ENCODE measurements at regions not wholly inside any gene's neighbourhood (a gene's known extent, or its start where the extent isn't known, plus 50 kb on each side); places are given as distances from the start of the nearest gene placed in this dataset.

DNA sequence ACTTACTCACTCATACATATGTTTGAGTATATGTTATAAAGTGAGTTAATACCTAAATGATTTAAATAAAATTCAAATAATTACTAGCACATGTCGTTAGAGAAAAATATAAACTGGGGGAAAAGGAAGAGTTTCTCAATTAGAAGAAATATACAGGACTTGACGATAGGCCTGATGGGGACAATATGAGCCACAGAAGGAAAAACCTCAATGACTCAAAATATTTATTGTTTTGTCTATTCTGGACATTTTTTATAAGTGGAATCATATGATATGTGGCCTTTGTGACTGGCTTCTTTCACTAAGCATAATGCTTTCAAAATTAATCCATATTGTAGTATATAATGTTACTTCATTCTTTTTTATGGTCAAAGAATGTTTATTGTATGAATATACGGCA is 339.2 kb upstream of the PMFBP1 start:
- H3K4me3 ChIP-seq (ENCODE audit: low read depth, low read length): no peak overlapping the region
- TF ChIP-seq, protein P1, sequence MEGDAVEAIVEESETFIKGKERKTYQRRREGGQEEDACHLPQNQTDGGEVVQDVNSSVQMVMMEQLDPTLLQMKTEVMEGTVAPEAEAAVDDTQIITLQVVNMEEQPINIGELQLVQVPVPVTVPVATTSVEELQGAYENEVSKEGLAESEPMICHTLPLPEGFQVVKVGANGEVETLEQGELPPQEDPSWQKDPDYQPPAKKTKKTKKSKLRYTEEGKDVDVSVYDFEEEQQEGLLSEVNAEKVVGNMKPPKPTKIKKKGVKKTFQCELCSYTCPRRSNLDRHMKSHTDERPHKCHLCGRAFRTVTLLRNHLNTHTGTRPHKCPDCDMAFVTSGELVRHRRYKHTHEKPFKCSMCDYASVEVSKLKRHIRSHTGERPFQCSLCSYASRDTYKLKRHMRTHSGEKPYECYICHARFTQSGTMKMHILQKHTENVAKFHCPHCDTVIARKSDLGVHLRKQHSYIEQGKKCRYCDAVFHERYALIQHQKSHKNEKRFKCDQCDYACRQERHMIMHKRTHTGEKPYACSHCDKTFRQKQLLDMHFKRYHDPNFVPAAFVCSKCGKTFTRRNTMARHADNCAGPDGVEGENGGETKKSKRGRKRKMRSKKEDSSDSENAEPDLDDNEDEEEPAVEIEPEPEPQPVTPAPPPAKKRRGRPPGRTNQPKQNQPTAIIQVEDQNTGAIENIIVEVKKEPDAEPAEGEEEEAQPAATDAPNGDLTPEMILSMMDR (IDR thresholded peaks at IDR 0.05; ENCODE audit: insufficient read depth, low read length): no peak
- no peak for DNase-seq (ENCODE audit: low read depth)

DNA sequence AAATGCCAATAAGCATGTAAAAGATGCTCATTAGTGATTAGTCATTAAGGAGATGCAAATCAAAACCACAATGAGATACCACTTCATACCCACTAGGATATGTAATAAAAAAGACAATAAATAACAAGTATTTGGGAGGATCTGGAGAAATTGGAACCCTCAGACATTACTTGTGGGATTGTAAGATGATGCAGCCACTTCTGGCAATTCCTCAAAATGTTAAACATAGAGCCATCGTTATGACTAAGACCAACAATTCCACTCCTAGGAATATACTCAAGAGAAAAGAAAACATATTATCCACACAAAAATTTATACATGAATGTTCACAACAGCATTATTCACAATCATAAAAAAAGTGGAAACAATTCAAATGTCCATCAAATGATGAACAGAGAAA is 336.2 kb upstream of the PMFBP1 start:
- peak; percentile 24 for DNase-seq (ENCODE audit: low read depth)
- TF ChIP-seq, protein P1 (IDR thresholded peaks at IDR 0.05; ENCODE audit: insufficient read depth, low read length): no peak
- H3K4me3 ChIP-seq (ENCODE audit: low read depth, low read length): no peak overlapping the region

DNA sequence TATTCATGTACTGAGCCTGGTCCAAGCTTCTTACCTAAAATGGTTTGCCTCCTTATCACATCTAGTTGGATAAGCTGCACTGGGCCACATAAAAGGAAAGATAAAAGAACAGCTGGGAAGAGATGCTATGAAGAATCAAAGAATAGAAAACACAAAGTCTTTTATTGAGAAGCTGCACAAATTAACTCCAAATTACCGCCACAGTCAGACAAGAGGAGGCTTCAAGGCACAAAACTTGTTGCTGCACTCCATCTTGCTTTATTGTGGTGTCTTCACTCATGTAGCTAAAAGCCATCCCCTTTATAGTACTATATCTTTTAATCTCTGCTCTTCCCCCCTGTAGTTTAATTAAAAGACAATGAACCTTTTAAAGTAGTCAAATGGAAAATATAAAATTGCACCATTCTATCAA is 330.6 kb upstream of the PMFBP1 start:
- H3K4me3 ChIP-seq (ENCODE audit: low read depth, low read length): no peak overlapping the region
- no peak for DNase-seq (ENCODE audit: low read depth)
- TF ChIP-seq, protein P1 (IDR thresholded peaks at IDR 0.05; ENCODE audit: insufficient read depth, low read length): no peak

DNA sequence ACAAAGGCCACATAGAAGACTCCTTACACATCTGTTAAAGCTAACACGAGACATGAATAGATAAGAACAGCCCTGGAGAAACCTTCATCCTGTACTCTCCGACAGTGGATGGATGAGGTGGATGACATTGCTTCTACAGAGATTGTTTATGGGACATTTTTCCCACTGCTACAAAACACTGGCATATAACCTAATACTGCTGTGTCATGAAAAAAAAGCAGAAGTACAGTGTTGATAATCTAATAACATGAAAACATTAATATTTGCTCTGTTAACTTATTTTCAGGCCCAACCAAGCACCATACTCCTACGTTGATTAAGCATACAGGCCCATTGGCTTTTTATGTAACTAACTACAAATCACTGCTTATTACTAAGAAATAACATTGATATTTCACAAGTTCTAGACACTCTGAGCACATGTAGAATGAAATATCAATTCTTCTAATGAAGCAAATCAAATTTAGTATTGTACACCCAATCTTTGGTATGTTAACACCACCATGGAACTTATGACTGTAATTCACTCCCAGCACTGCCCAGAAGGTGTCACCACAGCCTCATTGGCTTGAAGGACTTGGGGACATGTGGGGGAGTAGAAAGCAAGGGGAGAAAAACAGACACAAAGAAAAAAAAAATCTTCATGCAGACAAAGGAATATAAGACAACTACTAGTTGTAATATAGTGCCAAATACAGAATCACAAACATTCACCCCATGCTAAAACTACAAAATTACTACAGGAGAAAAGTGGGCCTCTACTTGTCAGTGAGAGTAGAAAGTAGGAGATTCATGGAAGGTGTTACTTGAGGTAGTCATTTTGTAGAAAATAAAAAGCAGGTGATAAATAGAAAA is 330.0 kb upstream of the PMFBP1 start:
- TF ChIP-seq, protein P1 (IDR thresholded peaks at IDR 0.05; ENCODE audit: insufficient read depth, low read length): peak; percentile 97
- H3K4me3 ChIP-seq (ENCODE audit: low read depth, low read length): no peak overlapping the region
- DNase-seq (ENCODE audit: low read depth): peak; percentile 88

DNA sequence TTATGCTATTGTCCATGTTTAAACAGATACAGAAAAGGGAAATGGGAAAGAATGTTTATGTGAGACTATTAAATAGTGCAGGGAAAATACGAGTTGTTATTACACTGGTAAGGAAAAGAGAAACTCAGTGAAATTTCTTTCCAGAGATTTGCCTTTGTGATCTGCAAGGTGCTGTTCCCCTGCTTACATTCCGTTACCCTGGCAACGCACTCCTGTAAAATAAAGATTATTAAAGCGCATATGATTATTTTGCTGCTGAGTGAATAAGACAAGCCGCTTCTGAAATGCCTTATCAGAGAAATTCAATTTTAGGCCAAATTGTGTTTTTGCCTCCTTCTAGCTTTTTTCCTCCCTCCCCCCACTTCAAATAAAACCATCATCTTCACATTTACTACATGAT is 328.6 kb upstream of the PMFBP1 start:
- DNase-seq (ENCODE audit: low read depth): no peak
- TF ChIP-seq, protein P1 (IDR thresholded peaks at IDR 0.05; ENCODE audit: insufficient read depth, low read length): no peak

DNA sequence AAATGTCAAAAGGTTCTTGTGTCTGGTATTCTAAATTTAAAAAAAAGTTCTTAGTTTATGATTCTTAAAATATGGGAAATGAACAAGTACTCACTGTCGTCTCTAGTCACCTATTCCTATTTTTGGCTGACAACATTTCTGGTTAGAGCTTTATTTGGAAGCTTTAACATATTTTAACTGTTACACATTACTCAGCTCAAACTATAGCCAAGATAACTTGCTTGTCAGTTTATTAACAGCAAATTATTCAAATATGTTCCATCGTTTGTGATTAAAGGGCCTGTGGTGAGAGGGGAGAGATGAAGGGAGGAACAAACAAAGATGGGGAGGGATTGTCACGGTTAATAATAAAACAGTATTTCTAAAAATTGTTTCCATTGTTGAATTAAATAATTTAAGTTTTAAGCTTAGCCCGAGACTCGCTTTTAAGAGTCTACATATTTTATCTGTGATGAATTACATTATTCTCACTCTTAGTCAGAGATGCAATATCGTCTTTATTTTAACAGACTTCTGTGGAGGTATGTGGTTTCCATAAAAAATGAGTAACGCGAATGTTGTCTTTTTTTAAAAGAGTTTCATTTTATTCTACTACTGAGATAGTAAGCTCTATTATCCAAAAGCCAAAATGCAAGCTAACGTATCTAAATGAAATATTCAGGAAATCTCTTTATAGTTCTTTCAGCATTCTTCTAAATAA is 321.9 kb upstream of the PMFBP1 start:
- TF ChIP-seq, protein P1 (IDR thresholded peaks at IDR 0.05; ENCODE audit: insufficient read depth, low read length): no peak
- peak overlapping the region; percentile 23 for H3K4me3 ChIP-seq (ENCODE audit: low read depth, low read length)

More for the DNA sequence above, 328.6 kb upstream of the PMFBP1 start:
- H3K4me3 ChIP-seq (ENCODE audit: low read depth, low read length): no peak overlapping the region

More for the DNA sequence above, 321.9 kb upstream of the PMFBP1 start:
- peak; percentile 76 for DNase-seq (ENCODE audit: low read depth)

Data from fibroblast of the aortic adventitia (primary cell).